Esophagus squamous epithelium (tissue), 5 donors: ENCODE measurements at regions not wholly inside any gene's neighbourhood (a gene's known extent, or its start where the extent isn't known, plus 50 kb on each side); places are given as distances from the start of the nearest gene placed in this dataset.

Experiments
- DNase-seq: peaks from one replicate; lab custom pipeline; 2025; lab: John Stamatoyannopoulos, UW
- H3K27ac ChIP-seq, 4 donors: fragments of 200-600 bp; sonication (generic); one replicate each; pipeline ENCODE4 v1.5.1; 2016 to 2019; ENCODE audit warnings: mild to moderate bottlenecking in 1 of 4
- H3K27me3 ChIP-seq, 4 donors: fragments of 200-600 bp; sonication (generic); 1 replicate in 3 of 4; 2 replicates in 1 of 4; pipeline versions ENCODE4 v1.5.1 to v1.6.0; 2017 to 2021; ENCODE audit warnings: antibody characterized with exemption in 1 of 4
- H3K36me3 ChIP-seq, 3 donors: fragments of 200-600 bp; sonication (generic); one replicate each; pipeline ENCODE4 v1.5.1; 2016 to 2019
- H3K4me1 ChIP-seq, 3 donors: fragments of 200-600 bp; sonication (generic); one replicate each; pipeline ENCODE4 v1.5.1; 2017 to 2019
- H3K4me3 ChIP-seq, 4 donors: fragments of 200-600 bp; sonication (generic); 1 replicate in 3 of 4; 2 replicates in 1 of 4; pipeline ENCODE4 v1.5.1; 2016 to 2019; ENCODE audit warnings: mild to moderate bottlenecking in 2 of 4, moderate library complexity in 1 of 4
- H3K9me3 ChIP-seq, 3 donors: fragments of 200-600 bp; sonication (generic); one replicate each; pipeline ENCODE4 v1.5.1; 2016 to 2019
- CTCF ChIP-seq, 6 experiments: fragments of 450-650 bp in 4 of 6; fragments of 200-600 bp in 2 of 6; sonication (generic) in 2 of 6; IDR thresholded peaks; one replicate each; pipeline ENCODE4 v1.5.1; 2016 to 2019; ENCODE audit warnings: antibody characterized with exemption in 6 of 6, mild to moderate bottlenecking in 4 of 6, moderate library complexity in 4 of 6
- POLR2A ChIP-seq, 4 donors: fragments of 450-650 bp; IDR thresholded peaks; one replicate each; pipeline ENCODE4 v1.6.1; 2017; ENCODE audit warnings: antibody characterized with exemption in 4 of 4, mild to moderate bottlenecking in 4 of 4, moderate library complexity in 3 of 4
- WGBS, 2 donors: methylation state at CpG; one replicate each; pipeline ENCODE4 v1.1.5; 2018; 5-methylcytosine and 5-hydroxymethylcytosine counted together
- intact Hi-C: fragments of 100-400 bp; cut with DNase I; formaldehyde crosslinking; loops from one replicate; pipeline ENCODE4 v1.15.0; 2022
- donor health status: DM: yes; HTN: yes; CAD: no.

GRCh38 chr13:73952648-73953047, 181.6 kb downstream of the KLF12 start:
- intact Hi-C loops: no loop called here
- Histone ChIP-seq H3K27me3 (no peaks in the 10 kb centered on the region), H3K9me3 (no peaks in the 10 kb centered on the region), H3K36me3 (no peaks in the 10 kb centered on the region), H3K27ac (no peak overlapping the region), H3K4me3 (no peak overlapping the region), H3K4me1 (no peaks in the 10 kb centered on the region)
- no peak for DNase-seq
- WGBS, 2 donors: 93 to 94% methylated on average over 4 of the region's 4 CpGs
- TF ChIP-seq POLR2A (IDR thresholded peaks at IDR 0.05): no peak
- TF ChIP-seq CTCF (IDR thresholded peaks at IDR 0.05): no peak

GRCh38 chr13:73948848-73949529, 185.2 kb downstream of the KLF12 start:
- intact Hi-C loops: no loop called here

GRCh38 chr13:73945871-73946270, 188.3 kb downstream of the KLF12 start:
- Histone ChIP-seq H3K9me3 (no peaks in the 10 kb centered on the region), H3K27ac (no peak overlapping the region), H3K4me1 (no peaks in the 10 kb centered on the region), H3K36me3 (no peaks in the 10 kb centered on the region), H3K4me3 (no peak overlapping the region), H3K27me3 (no peaks in the 10 kb centered on the region)
- DNase-seq: no peak
- intact Hi-C loops: no loop called here
- 63 to 68% methylated on average over 2 to 3 of the region's 5 CpGs for WGBS, 2 donors
- TF ChIP-seq CTCF (IDR thresholded peaks at IDR 0.05): no peak
- TF ChIP-seq POLR2A (IDR thresholded peaks at IDR 0.05): no peak

More at GRCh38 chr13:73948848-73949529, 185.2 kb downstream of the KLF12 start:
- H3K27ac ChIP-seq: no peak overlapping the region
- DNase-seq: no peak
- 54 to 70% methylated on average over 1 of the region's 1 CpG for WGBS, 2 donors
- no peak overlapping the region for H3K4me3 ChIP-seq
- H3K27me3 ChIP-seq: no peaks in the 10 kb centered on the region
- TF ChIP-seq POLR2A (IDR thresholded peaks at IDR 0.05): no peak
- no peak for TF ChIP-seq CTCF (IDR thresholded peaks at IDR 0.05)
- H3K9me3 ChIP-seq: no peaks in the 10 kb centered on the region
- H3K36me3 ChIP-seq: no peaks in the 10 kb centered on the region
- H3K4me1 ChIP-seq: no peaks in the 10 kb centered on the region

GRCh38 chr13:73945382-73945781, 188.8 kb downstream of the KLF12 start:
- H3K4me1 ChIP-seq: no peaks in the 10 kb centered on the region
- no peak for TF ChIP-seq CTCF (IDR thresholded peaks at IDR 0.05)
- TF ChIP-seq POLR2A (IDR thresholded peaks at IDR 0.05): no peak
- no peaks in the 10 kb centered on the region for H3K9me3 ChIP-seq
- intact Hi-C loops: no loop called here
- no peaks in the 10 kb centered on the region for H3K27me3 ChIP-seq
- WGBS, 2 donors: 65 to 71% methylated on average over 3 of the region's 3 CpGs
- H3K27ac ChIP-seq: no peak overlapping the region
- H3K4me3 ChIP-seq: no peak overlapping the region
- no peak for DNase-seq
- H3K36me3 ChIP-seq: no peaks in the 10 kb centered on the region

- TF ChIP-seq POLR2A (IDR thresholded peaks at IDR 0.05) (no peak), CTCF (IDR thresholded peaks at IDR 0.05) (no peak)
- Histone ChIP-seq H3K4me3 (no peak overlapping the region), H3K27ac (no peak overlapping the region), H3K4me1 (no peaks in the 10 kb centered on the region), H3K9me3 (no peaks in the 10 kb centered on the region), H3K27me3 (no peaks in the 10 kb centered on the region), H3K36me3 (no peaks in the 10 kb centered on the region)
- intact Hi-C loops: no loop called here
- DNase-seq: no peak
- 69 to 77% methylated on average over 1 of the region's 1 CpG for WGBS, 2 donors
These were observed 190.3 kb downstream of the KLF12 start for GRCh38 chr13:73943965-73944233.
